ENCODE measurements at regions not wholly inside any gene's neighbourhood (a gene's known extent, or its start where the extent isn't known, plus 50 kb on each side); places are given as distances from the start of the nearest gene placed in this dataset.

DNA sequence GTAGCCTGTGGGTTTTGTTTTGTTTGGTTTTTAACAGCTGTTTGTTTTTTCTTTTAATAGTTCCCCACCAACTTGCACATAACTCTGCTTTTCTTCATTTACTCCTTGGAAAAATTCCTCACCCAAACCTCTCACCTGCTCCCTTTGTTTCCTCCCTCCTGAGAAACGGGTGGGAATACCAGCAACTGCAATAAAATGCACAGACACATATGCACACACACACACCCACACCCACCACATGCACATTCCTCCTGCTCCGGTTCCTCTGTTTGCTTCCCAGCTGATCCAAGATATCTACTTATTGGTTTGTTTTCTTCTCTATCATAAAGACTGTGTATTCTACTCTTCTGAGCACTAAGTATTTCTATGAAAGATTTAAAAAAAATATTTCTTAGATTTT, 161.1 kb upstream of the EPHA7 start:
- DNase-seq (ENCODE audit: insufficient read length, low spot score) (no peak), FAIRE-seq (no peak)
- TF ChIP-seq, protein P1, sequence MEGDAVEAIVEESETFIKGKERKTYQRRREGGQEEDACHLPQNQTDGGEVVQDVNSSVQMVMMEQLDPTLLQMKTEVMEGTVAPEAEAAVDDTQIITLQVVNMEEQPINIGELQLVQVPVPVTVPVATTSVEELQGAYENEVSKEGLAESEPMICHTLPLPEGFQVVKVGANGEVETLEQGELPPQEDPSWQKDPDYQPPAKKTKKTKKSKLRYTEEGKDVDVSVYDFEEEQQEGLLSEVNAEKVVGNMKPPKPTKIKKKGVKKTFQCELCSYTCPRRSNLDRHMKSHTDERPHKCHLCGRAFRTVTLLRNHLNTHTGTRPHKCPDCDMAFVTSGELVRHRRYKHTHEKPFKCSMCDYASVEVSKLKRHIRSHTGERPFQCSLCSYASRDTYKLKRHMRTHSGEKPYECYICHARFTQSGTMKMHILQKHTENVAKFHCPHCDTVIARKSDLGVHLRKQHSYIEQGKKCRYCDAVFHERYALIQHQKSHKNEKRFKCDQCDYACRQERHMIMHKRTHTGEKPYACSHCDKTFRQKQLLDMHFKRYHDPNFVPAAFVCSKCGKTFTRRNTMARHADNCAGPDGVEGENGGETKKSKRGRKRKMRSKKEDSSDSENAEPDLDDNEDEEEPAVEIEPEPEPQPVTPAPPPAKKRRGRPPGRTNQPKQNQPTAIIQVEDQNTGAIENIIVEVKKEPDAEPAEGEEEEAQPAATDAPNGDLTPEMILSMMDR (IDR thresholded peaks at IDR 0.05; ENCODE audit: insufficient read depth, missing control alignments) = no peak

DNA sequence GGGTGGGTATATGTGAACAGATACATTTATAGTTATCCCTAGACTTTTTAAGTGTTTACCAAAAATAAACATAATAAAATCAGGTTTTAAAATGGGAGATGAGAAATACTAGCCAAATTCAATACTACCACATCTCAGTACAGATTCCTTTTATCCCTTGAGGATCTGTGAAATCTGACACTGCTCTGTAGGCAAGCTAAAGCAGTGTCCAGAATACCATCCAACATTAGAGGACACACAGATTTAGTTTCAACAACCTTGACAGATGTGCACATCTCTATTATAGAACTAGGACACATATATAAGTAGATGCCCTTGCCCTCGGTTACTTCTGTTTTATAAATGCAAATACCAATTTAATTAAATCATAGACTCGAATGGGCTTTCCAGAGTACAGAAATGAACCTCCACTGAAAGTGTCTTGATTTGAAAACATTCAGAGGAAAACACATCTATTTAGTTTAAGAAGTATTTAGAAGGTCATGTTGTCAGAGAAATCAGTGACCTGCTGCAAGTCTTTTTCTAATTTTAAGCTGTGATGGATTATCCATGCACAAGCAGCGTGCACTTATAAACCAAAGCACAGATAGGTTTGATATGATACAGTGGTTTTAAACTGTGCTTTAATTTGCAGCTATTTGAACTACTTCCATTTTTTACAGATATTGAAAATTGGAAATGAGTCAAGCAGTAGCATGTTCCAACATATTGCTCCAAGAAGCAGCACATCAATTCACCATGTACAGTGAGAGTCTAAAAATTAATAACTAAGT, 156.3 kb upstream of the EPHA7 start:
- no peak for DNase-seq (ENCODE audit: insufficient read length, low spot score)
- no peak for FAIRE-seq
- TF ChIP-seq, protein P1 (IDR thresholded peaks at IDR 0.05; ENCODE audit: insufficient read depth, missing control alignments) = no peak

DNA sequence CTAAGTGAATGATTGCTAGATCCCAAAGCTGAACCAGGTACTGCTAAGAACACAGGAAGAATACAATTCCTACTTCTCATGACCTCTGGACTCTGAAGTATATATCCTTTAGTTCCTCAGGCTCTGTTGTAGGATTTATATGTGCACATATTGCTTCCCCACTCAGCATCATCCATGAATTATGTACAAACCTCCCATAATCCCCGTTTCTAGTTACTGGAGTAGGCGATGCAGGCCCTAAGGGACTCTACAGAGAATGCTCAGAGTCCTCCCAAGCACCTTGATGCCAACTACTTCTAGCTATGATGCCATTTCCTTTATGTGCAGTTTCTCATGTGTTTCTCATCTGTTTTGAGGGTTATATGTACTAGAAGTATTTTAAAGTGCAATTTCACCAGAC, 154.9 kb upstream of the EPHA7 start:
- no peak for FAIRE-seq
- TF ChIP-seq, protein P1 (IDR thresholded peaks at IDR 0.05; ENCODE audit: insufficient read depth, missing control alignments) = no peak
- DNase-seq (ENCODE audit: insufficient read length, low spot score) = no peak

DNA sequence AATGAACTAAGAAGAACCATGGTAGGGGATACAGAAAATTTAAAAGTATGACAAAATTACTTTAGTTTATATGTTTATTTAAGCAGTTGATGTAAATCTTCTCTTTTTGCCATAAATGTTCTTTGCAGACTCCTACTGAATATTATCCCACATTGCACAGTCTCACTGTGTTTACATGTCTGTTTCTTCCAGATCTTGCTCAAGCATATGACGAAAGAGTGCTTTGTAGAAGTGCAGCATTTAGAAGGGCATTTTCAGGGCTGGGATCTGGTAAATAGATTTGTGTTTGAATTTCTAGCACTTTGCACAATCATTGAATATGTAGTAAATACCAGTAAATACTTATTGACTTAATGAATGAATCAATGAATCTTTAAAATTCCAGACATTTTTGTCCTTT, 152.0 kb upstream of the EPHA7 start:
- FAIRE-seq = no peak
- DNase-seq (ENCODE audit: insufficient read length, low spot score) = no peak
- TF ChIP-seq, protein P1 (IDR thresholded peaks at IDR 0.05; ENCODE audit: insufficient read depth, missing control alignments) = no peak

DNA sequence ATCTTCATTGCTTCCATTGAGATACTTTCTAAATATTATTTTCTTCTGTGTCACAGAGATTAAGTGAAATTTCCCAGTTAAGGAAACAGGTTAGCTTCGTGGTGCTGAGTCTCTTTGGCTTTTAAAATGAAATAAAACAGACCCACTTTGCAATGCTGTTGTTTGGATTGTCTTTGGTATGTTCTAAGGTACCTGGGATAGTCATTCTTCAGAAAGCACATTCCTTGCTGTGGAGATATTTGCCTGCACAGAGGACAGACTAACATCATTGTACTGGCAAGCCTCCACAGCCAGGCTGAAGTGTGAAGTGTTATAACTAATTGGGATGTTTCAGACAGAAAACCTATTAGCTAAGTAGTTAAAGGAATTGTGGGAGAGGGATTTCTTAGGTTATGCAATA, 148.8 kb upstream of the EPHA7 start:
- TF ChIP-seq, protein P1 (IDR thresholded peaks at IDR 0.05; ENCODE audit: insufficient read depth, missing control alignments) = no peak
- FAIRE-seq (no peak), DNase-seq (ENCODE audit: insufficient read length, low spot score) (no peak)

DNA sequence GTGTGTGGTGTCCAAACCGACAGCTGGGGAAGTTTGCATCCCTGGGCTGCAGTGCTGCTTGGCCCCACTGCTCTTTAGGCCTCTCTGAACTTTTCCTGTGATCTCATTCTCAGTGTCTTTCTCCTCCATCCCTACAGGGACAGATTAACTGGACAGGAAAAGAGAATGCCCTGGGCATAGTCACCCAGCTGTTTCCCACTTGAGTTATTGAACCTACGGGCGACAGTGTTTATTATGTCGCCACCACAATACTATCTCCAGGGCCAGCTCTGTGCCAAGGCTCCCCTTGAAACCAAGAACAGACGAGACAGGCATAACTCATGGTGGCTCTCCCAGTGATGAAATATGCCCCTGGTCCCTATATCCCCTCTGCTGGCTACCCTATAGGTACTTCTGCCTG, 147.8 kb upstream of the EPHA7 start:
- TF ChIP-seq, protein P1 (IDR thresholded peaks at IDR 0.05; ENCODE audit: insufficient read depth, missing control alignments) = no peak
- DNase-seq (ENCODE audit: insufficient read length, low spot score) (no peak), FAIRE-seq (no peak)

DNA sequence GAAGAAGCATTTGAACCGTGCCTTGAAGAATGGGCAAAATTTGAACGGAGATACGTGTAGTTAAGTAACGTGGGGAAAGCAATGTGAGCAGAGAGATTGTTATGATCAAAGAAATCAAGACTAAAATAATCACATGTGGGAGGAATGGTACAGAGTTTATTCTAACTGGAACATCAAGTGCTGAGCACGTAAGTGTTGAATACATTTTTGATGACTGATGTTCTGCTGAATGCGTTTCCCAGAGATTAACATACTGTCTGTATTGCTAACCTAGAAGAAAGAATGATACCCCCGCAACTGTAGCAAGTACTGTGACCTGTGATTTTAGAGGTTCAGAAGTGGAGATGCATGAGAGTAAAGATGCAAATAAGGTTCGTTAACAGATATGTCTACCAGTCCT, 146.9 kb upstream of the EPHA7 start:
- FAIRE-seq = no peak
- no peak for DNase-seq (ENCODE audit: insufficient read length, low spot score)
- TF ChIP-seq, protein P1 (IDR thresholded peaks at IDR 0.05; ENCODE audit: insufficient read depth, missing control alignments) = no peak

All from D721Med (cell line).